RPMI8226 (cell line): ENCODE measurements at regions not wholly inside any gene's neighbourhood (a gene's known extent, or its start where the extent isn't known, plus 50 kb on each side); places are given as distances from the start of the nearest gene placed in this dataset.

Experiments used
- DNase-seq: peaks from one replicate; pipeline ENCODE4 v3.0.0-alpha.2; 2015

GRCh38 chr7:21159506-21159905, 268.4 kb upstream of the SP4 start:
- DNase-seq: no peak

DNA sequence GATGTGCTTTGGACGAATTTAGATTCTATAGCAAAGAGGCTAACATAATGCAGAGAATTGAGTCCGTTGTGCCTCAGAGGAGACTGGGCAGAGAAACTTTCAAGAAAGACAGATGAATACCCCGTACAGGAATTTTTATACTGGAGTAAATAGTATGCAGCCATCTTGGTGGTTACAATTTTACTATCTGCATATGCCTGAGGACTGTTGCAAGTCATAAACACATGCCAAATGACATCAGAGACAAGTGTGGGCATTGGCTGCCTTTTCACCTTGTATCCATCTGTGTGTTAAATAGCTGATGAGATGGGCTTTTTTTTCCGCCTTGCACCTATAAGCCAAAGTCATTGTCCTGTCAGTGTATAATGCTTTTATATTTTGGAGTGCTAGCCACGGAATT, 267.5 kb upstream of the SP4 start:
- DNase-seq: no peak

- DNase-seq: no peak
These were observed 259.9 kb upstream of the SP4 start for GRCh38 chr7:21167942-21168341.

GRCh38 chr7:21169667-21170580, 258.0 kb upstream of the SP4 start:
- no peak for DNase-seq

GRCh38 chr7:21172800-21173199, 255.1 kb upstream of the SP4 start:
- no peak for DNase-seq

GRCh38 chr7:21173436-21173835, 254.4 kb upstream of the SP4 start:
- DNase-seq: no peak

- no peak for DNase-seq
These were observed 252.2 kb upstream of the SP4 start for GRCh38 chr7:21175714-21176113.

GRCh38 chr7:21184942-21185652, 242.8 kb upstream of the SP4 start:
- no peak for DNase-seq

GRCh38 chr7:21185653-21186265, 242.1 kb upstream of the SP4 start:
- no peak for DNase-seq

GRCh38 chr7:21191321-21192073, 236.4 kb upstream of the SP4 start:
- no peak for DNase-seq

GRCh38 chr7:21192657-21193056, 235.2 kb upstream of the SP4 start:
- DNase-seq: no peak

DNA sequence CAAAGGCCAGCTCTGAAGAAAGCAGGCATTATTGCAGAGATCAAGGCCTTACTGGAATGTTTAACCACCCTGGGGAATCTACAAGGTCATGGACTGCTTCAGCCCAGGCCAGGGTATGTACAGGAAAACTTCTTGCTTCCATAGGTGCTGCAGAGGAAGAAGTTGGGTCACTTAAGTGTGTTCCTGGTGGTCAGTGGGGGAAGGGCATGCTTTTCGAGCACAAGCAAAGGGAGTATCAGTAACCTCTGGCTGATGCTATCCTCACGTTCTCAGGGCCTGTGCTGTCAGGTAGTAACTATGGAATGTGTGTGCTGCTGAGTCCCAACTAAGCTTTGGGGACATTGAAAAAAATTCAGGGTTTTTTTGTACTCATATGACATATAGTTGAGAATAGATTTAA, 234.0 kb upstream of the SP4 start:
- DNase-seq: no peak

DNA sequence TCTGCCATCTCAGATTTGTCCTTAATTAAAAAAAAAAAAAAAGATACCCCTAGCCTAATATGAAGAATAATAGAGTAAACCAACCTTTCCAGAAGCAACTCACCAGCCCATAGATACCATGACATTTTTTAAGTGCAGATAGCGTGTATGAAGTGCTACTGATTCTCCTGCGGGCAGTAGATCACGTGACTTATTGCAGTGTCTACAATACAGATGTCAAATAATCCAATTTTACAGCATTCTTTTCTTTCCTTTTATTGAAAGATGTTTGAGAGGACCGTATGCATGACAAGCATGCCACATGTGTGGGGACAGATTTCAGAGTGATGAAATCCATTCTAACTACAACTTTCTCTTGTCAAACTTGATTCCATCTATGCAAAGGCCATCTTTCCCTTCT, 232.9 kb upstream of the SP4 start:
- DNase-seq: no peak

DNA sequence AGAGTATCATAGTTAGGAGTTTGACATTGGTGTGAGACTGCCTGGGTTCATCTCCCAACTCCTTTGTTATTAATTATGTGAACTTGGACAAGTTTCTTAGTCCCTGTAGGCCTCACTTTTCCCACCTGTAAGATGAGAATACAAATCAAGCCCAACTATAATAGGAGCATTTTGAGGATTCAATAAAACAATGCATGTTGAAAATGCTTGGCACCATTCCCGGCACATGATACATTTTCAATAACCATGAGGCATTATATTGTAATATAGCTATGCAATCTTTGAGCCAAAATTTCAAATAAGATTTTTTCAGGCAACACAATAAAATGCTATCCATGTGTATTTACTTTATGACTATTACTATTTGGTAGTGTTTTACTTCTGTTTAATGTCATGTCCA, 229.0 kb upstream of the SP4 start:
- DNase-seq: no peak

- DNase-seq: no peak
These were observed 227.4 kb upstream of the SP4 start for GRCh38 chr7:21200503-21200902.

- DNase-seq: no peak
These were observed 213.2 kb upstream of the SP4 start for GRCh38 chr7:21214657-21215056.

DNA sequence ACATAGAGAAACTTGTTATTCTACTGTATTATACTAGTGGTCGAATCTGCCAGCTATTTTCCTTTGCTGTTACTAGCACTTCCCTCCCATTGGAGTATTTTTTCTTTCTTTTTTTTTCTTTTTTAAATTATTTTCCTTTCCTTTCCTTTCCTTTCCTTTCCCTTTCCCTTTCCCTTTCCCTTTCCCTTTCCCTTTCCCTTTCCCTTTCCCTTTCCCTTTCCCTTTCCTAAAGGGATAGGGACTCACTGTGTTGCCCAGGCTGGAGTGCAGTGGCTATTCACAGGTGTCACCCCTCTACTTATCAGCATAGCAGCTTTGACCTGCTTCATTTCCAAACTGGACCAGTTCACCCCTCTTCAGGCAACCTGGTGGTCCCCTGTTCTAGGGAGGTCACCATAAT, 212.6 kb upstream of the SP4 start:
- no peak for DNase-seq

GRCh38 chr7:21217365-21217764, 210.5 kb upstream of the SP4 start:
- DNase-seq: no peak

- no peak for DNase-seq
These were observed 209.7 kb upstream of the SP4 start for GRCh38 chr7:21218155-21218554.

GRCh38 chr7:21221130-21221529, 206.8 kb upstream of the SP4 start:
- DNase-seq: no peak

GRCh38 chr7:21238400-21239116, 189.3 kb upstream of the SP4 start:
- no peak for DNase-seq

GRCh38 chr7:21243265-21243664, 184.6 kb upstream of the SP4 start:
- DNase-seq: no peak
